IMR-90 (cell line): ENCODE measurements at regions not wholly inside any gene's neighbourhood (a gene's known extent, or its start where the extent isn't known, plus 50 kb on each side); places are given as distances from the start of the nearest gene placed in this dataset.

Source experiments
- ATAC-seq: fragments of 200-7000 bp; cut with Tn5 transposase; 2 replicates; pipeline ENCODE4 v1.9.1; 2020; ENCODE audit warnings: low read depth, mild to moderate bottlenecking, moderate library complexity
- BruUV-seq: library from RNA; stranded (reverse); fragments of 400-500 nt; replicated peaks from 2 replicates; lab custom pipeline; 2021; lab: Mats Ljungman, UMichigan
- CTCF ChIA-PET: fragments of 300-600 bp; formaldehyde crosslinking; extraction: SDS; loops from one replicate; lab custom pipeline; 2021; ENCODE audit warnings: antibody characterized with exemption; lab: Yijun Ruan, JAX
- POLR2A ChIA-PET: fragments of 300-600 bp; sonication (Branson Sonifier 250); formaldehyde crosslinking; loops from one replicate; lab custom pipeline; 2022; ENCODE audit warnings: antibody characterized with exemption; ENCODE audit not compliant: unreplicated experiment; lab: Charles Lee
- DNase-seq: peaks from one replicate; pipeline ENCODE4 v3.0.0; 2013
- H2AFZ ChIP-seq: replicated peaks from 2 replicates; pipeline ENCODE3; 2013; ENCODE audit warnings: low read length, mild to moderate bottlenecking; ENCODE audit not compliant: poor library complexity
- H2AK5ac ChIP-seq: 2 replicates; pipeline ENCODE4 v1.6.1; 2013; ENCODE audit warnings: low read depth, low read length, inconsistent platforms
- H2AK9ac ChIP-seq: replicated peaks from 2 replicates; pipeline ENCODE3; 2013; ENCODE audit warnings: mild to moderate bottlenecking, low read depth, low read length, moderate library complexity; ENCODE audit not compliant: poor library complexity
- H2BK120ac ChIP-seq: 2 replicates; pipeline ENCODE4 v1.6.1; 2013; ENCODE audit warnings: low read depth, low read length, inconsistent platforms
- H2BK15ac ChIP-seq: 3 replicates; pipeline ENCODE4 v1.6.1; 2013; ENCODE audit warnings: low read depth, low read length, inconsistent platforms
- H2BK20ac ChIP-seq: 2 replicates; pipeline ENCODE4 v1.6.1; 2013; ENCODE audit warnings: low read depth, mild to moderate bottlenecking, inconsistent platforms, low read length, moderate library complexity
- H2BK5ac ChIP-seq: 2 replicates; pipeline ENCODE4 v1.6.1; 2013; ENCODE audit warnings: mild to moderate bottlenecking, low read depth, low read length, inconsistent platforms; ENCODE audit not compliant: poor library complexity, severe bottlenecking
- H3K14ac ChIP-seq: replicated peaks from 2 replicates; pipeline ENCODE4 v1.6.1; 2013; ENCODE audit warnings: low read depth, low read length, inconsistent platforms
- H3K18ac ChIP-seq: 2 replicates; pipeline ENCODE4 v1.6.1; 2013; ENCODE audit warnings: low read depth, low read length, control low read depth
- H3K23ac ChIP-seq: 2 replicates; pipeline ENCODE4 v1.6.1; 2013; ENCODE audit warnings: low read depth, low read length, inconsistent platforms
- H3K27ac ChIP-seq: 2 replicates; pipeline ENCODE4 v1.5.1; 2013; ENCODE audit warnings: mild to moderate bottlenecking, control low read depth, low read length; ENCODE audit not compliant: insufficient read depth
- H3K27me3 ChIP-seq: 2 replicates; pipeline ENCODE4 v1.6.1; 2013; ENCODE audit warnings: low read length; ENCODE audit not compliant: control insufficient read depth, insufficient read depth
- H3K36me3 ChIP-seq: 2 replicates; pipeline ENCODE4 v1.6.1; 2013; ENCODE audit warnings: low read length, mixed read lengths; ENCODE audit not compliant: control insufficient read depth, insufficient read depth
- H3K4ac ChIP-seq: 2 replicates; pipeline ENCODE4 v1.6.1; 2013; ENCODE audit warnings: low read depth, low read length, inconsistent platforms
- H3K4me1 ChIP-seq: 2 replicates; pipeline ENCODE4 v1.6.1; 2013; ENCODE audit warnings: low read length, mixed read lengths; ENCODE audit not compliant: control insufficient read depth, insufficient read depth
- H3K4me2 ChIP-seq: 2 replicates; pipeline ENCODE4 v1.6.1; 2013; ENCODE audit warnings: low read depth, mild to moderate bottlenecking, control low read depth, low read length, moderate library complexity
- H3K4me3 ChIP-seq: 2 replicates; pipeline ENCODE4 v1.5.1; 2013; ENCODE audit warnings: low read depth, mild to moderate bottlenecking, control low read depth, low read length, moderate library complexity; ENCODE audit not compliant: insufficient read depth
- H3K56ac ChIP-seq: 2 replicates; pipeline ENCODE4 v1.6.1; 2013; ENCODE audit warnings: low read length, inconsistent platforms; ENCODE audit not compliant: insufficient read depth; ENCODE audit errors: extremely low read depth
- H3K79me1 ChIP-seq, 2 experiments: 2 replicates each; pipeline ENCODE4 v1.6.1; 2013; ENCODE audit warnings: low read length in 2 of 2, inconsistent platforms in 1 of 2, low read depth in 1 of 2
- H3K9ac ChIP-seq: 2 replicates; pipeline ENCODE4 v1.6.1; 2013; ENCODE audit warnings: low read depth, low read length, control low read depth
- H3K9me1 ChIP-seq: 2 replicates; pipeline ENCODE4 v1.6.1; 2013; ENCODE audit warnings: low read length, inconsistent platforms; ENCODE audit not compliant: insufficient read depth
- H3K9me3 ChIP-seq: 2 replicates; pipeline ENCODE4 v1.6.1; 2013; ENCODE audit warnings: low read length; ENCODE audit not compliant: control insufficient read depth, insufficient read depth
- H4K20me1 ChIP-seq: 2 replicates; pipeline ENCODE4 v1.6.1; 2013; ENCODE audit warnings: low read length, inconsistent platforms; ENCODE audit not compliant: insufficient read depth
- H4K5ac ChIP-seq: 2 replicates; pipeline ENCODE4 v1.6.1; 2013; ENCODE audit warnings: mild to moderate bottlenecking, low read depth, low read length, control low read depth
- H4K8ac ChIP-seq, 2 experiments: 2 replicates each; pipeline ENCODE4 v1.6.1; 2013; ENCODE audit warnings: low read depth in 2 of 2, low read length in 2 of 2, control low read depth in 1 of 2, inconsistent platforms in 1 of 2
- H4K91ac ChIP-seq: 2 replicates; pipeline ENCODE4 v1.6.1; 2013; ENCODE audit warnings: low read depth, low read length, inconsistent platforms; ENCODE audit not compliant: insufficient read depth
- BHLHE40 ChIP-seq: fragments of 150-350 bp; IDR thresholded peaks from 2 replicates; pipeline ENCODE4 v1.6.1; 2016; ENCODE audit warnings: mild to moderate bottlenecking, low read depth, low read length
- CEBPB ChIP-seq: IDR thresholded peaks from 2 replicates; pipeline ENCODE4 v1.6.1; 2012; ENCODE audit warnings: low read depth, low read length, improper control_type of control experiment
- CHD1 ChIP-seq: IDR thresholded peaks from 2 replicates; pipeline ENCODE4 v1.6.1; 2012; ENCODE audit warnings: low read depth, low read length, improper control_type of control experiment
- ELK1 ChIP-seq: fragments of 150-350 bp; IDR thresholded peaks from 2 replicates; pipeline ENCODE4 v1.6.1; 2016; ENCODE audit warnings: low read depth, mild to moderate bottlenecking, low read length, moderate library complexity, borderline replicate concordance
- FOS ChIP-seq: fragments of 150-350 bp; IDR thresholded peaks from 2 replicates; pipeline ENCODE4 v1.6.1; 2016; ENCODE audit warnings: low read depth, low read length
- MAZ ChIP-seq: IDR thresholded peaks from 2 replicates; pipeline ENCODE4 v1.6.1; 2012; ENCODE audit warnings: low read depth, mild to moderate bottlenecking, low read length, improper control_type of control experiment, moderate library complexity, borderline replicate concordance
- MXI1 ChIP-seq: IDR thresholded peaks from 2 replicates; pipeline ENCODE4 v1.6.1; 2012; ENCODE audit warnings: low read depth, mild to moderate bottlenecking, low read length, moderate library complexity, borderline replicate concordance
- NFE2L2 ChIP-seq: fragments of 150-350 bp; IDR thresholded peaks from 2 replicates; pipeline ENCODE4 v1.6.1; 2016; ENCODE audit warnings: low read depth, mild to moderate bottlenecking, low read length
- POLR2A ChIP-seq: IDR thresholded peaks from 2 replicates; pipeline ENCODE4 v1.6.1; 2012; ENCODE audit warnings: mild to moderate bottlenecking, low read depth, low read length
- RAD21 ChIP-seq: IDR thresholded peaks from 2 replicates; pipeline ENCODE4 v1.6.1; 2012; ENCODE audit warnings: low read length, improper control_type of control experiment
- RCOR1 ChIP-seq: IDR thresholded peaks from 2 replicates; pipeline ENCODE4 v1.6.1; 2012; ENCODE audit warnings: mild to moderate bottlenecking, low read length, improper control_type of control experiment; ENCODE audit not compliant: insufficient replicate concordance
- RFX5 ChIP-seq: IDR thresholded peaks from 2 replicates; pipeline ENCODE4 v1.8.0; 2012; ENCODE audit warnings: low read depth, mild to moderate bottlenecking, low read length, moderate library complexity
- SMC3 ChIP-seq: fragments of 150-350 bp; IDR thresholded peaks from 2 replicates; pipeline ENCODE4 v1.6.1; 2016; ENCODE audit warnings: low read depth, mild to moderate bottlenecking, antibody characterized with exemption, low read length, moderate library complexity
- USF2 ChIP-seq: fragments of 150-350 bp; IDR thresholded peaks from 2 replicates; pipeline ENCODE4 v1.6.1; 2017; ENCODE audit warnings: mild to moderate bottlenecking, antibody characterized with exemption, low read length, low read depth
- WGBS, 2 experiments: methylation state at CpG; one replicate each; pipeline versions ENCODE4 v1.1.5 to v1.1.7; 2013; ENCODE audit warnings: missing lambda C conversion rate in 2 of 2; ENCODE audit not compliant: insufficient read length in 1 of 2; ENCODE audit errors: extremely low coverage in 2 of 2; 5-methylcytosine and 5-hydroxymethylcytosine counted together
- dilution Hi-C: fragments of 300-500 bp; cut with HindIII; formaldehyde crosslinking; loops from one replicate; pipeline ENCODE4 v1.14.3; 2018; ENCODE audit warnings: low sequenced_read_pairs; ENCODE audit not compliant: unreplicated experiment
- in situ Hi-C: fragments of 300-500 bp; cut with MboI; formaldehyde crosslinking; loops from 3 replicates; pipeline ENCODE4 v1.14.3; 2019; ENCODE audit warnings: low sequenced_read_pairs, inconsistent platforms, mixed read lengths
- intact Hi-C: fragments of 100-400 bp; cut with micrococcal nuclease; formaldehyde crosslinking; loops from 2 replicates; pipeline ENCODE4 v1.10.0; 2022

DNA sequence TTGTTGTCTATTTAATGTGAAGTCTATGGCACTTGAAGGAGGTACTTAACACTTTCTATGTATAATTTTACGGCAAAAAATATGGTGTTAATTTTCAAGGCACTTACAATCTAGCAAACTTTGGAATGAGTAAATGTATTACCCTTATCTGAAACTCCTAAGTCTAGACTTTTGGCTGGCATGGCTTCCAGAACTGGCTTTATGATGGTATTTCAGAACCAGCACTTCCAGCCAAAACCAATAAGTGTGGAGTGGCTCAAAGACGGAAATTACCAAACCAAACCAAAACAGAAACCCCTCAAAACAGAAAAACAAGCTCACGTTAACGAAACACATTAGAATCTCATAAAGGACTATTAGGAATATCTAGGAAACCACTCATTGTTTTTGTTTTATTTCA is 205.6 kb upstream of the HAND2 start:
- POLR2A ChIA-PET = no interaction called here
- no peaks in the 10 kb centered on the region; the same call in 1 of the 2 replicates for H3K27me3 ChIP-seq
- no TSS peak for BruUV-seq
- no peak overlapping the region for H4K8ac ChIP-seq
- H3K23ac ChIP-seq = no peak overlapping the region
- H2AK5ac ChIP-seq = no peak overlapping the region
- no peak overlapping the region for H3K18ac ChIP-seq
- no peak overlapping the region for H3K4ac ChIP-seq
- H3K79me1 ChIP-seq = no peaks in the 10 kb centered on the region
- CTCF ChIA-PET = no interaction called here
- no peak overlapping the region for H2BK120ac ChIP-seq
- no peak overlapping the region; the same call in 1 of the 2 replicates for H3K56ac ChIP-seq
- no CpG with 5 or more reads among the region's 4 CpGs for WGBS, 2 experiments
- H3K9ac ChIP-seq = no peak overlapping the region
- ATAC-seq = no peak
- no peak overlapping the region for H3K4me3 ChIP-seq
- H3K9me1 ChIP-seq = no peaks in the 10 kb centered on the region
- intact Hi-C loops = no loop called here
- H2BK5ac ChIP-seq = no peak overlapping the region
- dilution Hi-C loops = no loop called here
- H3K27ac ChIP-seq = no peak overlapping the region
- no peak overlapping the region for H2BK20ac ChIP-seq
- H3K9me3 ChIP-seq = no peaks in the 10 kb centered on the region
- no peak overlapping the region for H2BK15ac ChIP-seq
- in situ Hi-C loops = no loop called here
- TF ChIP-seq USF2 = no peak
- TF ChIP-seq ELK1 = no peak
- no peak for TF ChIP-seq CHD1
- TF ChIP-seq MXI1 = no peak
- no peak for TF ChIP-seq SMC3
- TF ChIP-seq MAZ = no peak
- TF ChIP-seq CEBPB = no peak
- no peak for TF ChIP-seq BHLHE40
- TF ChIP-seq RCOR1 = no peak
- no peak for TF ChIP-seq RFX5
- no peak for TF ChIP-seq NFE2L2
- no peak for TF ChIP-seq RAD21
- no peak for TF ChIP-seq POLR2A
- no peak for TF ChIP-seq FOS
- H2AK9ac ChIP-seq = no peak overlapping the region
- no peak overlapping the region for H2AFZ ChIP-seq
- no peak overlapping the region for H4K5ac ChIP-seq
- H3K36me3 ChIP-seq = no peaks in the 10 kb centered on the region
- no peak overlapping the region for H3K14ac ChIP-seq
- H4K20me1 ChIP-seq = no peaks in the 10 kb centered on the region
- H4K91ac ChIP-seq = no peak overlapping the region
- H3K4me1 ChIP-seq = no peaks in the 10 kb centered on the region; the same call in 1 of the 2 replicates
- no peak for DNase-seq
- H3K4me2 ChIP-seq = no peak overlapping the region
